Esophagus squamous epithelium (tissue), 4 donors: ENCODE measurements at regions not wholly inside any gene's neighbourhood (a gene's known extent, or its start where the extent isn't known, plus 50 kb on each side); places are given as distances from the start of the nearest gene placed in this dataset.

Experiments used
- CTCF ChIP-seq, 6 experiments: fragments of 450-650 bp in 4 of 6; fragments of 200-600 bp in 2 of 6; sonication (generic) in 2 of 6; IDR thresholded peaks; one replicate each; pipeline ENCODE4 v1.5.1; 2016 to 2019; ENCODE audit warnings: antibody characterized with exemption in 6 of 6, mild to moderate bottlenecking in 4 of 6, moderate library complexity in 4 of 6
- POLR2A ChIP-seq, 4 donors: fragments of 450-650 bp; IDR thresholded peaks; one replicate each; pipeline ENCODE4 v1.6.1; 2017; ENCODE audit warnings: antibody characterized with exemption in 4 of 4, mild to moderate bottlenecking in 4 of 4, moderate library complexity in 3 of 4

- TF ChIP-seq CTCF (IDR thresholded peaks at IDR 0.05) (no peak), POLR2A (IDR thresholded peaks at IDR 0.05) (no peak)
Measured at GRCh38 chr7:116401711-116402110, 97.8 kb upstream of the CAV2 start.
